ENCODE measurements at regions not wholly inside any gene's neighbourhood (a gene's known extent, or its start where the extent isn't known, plus 50 kb on each side); places are given as distances from the start of the nearest gene placed in this dataset.

DNA sequence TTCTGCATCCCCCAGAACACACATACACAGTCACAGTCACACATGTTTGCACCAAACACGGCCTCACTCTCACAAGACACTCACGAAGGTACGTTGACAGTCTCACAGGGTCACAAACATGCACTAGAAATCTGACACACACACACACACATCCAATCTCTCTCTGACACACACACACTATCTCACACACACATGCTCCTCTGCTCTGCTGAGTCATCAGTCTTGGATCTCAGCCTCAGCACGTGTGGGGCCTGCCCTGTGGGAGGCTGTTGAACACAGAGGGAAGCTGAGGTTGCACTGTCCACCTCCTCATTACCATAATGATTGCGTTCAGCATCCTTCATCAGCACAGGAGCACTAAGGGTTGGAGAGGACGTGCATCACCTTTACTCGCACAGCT, 188.8 kb downstream of the MTRR start:
- TF ChIP-seq CTCF (conservative IDR thresholded peaks at IDR 0.05; ENCODE audit: low read length) (no peak), EZH2phosphoT487 (IDR thresholded peaks at IDR 0.05; ENCODE audit: borderline replicate concordance, low read depth, low read length) (no peak)
